Stimulated activated CD4-positive, alpha-beta T cell treated with anti-CD3 and anti-CD28 coated beads, TNF-alpha, amount 100 ng/mL, for 24 hours (primary cell): ENCODE measurements at regions not wholly inside any gene's neighbourhood (a gene's known extent, or its start where the extent isn't known, plus 50 kb on each side); places are given as distances from the start of the nearest gene placed in this dataset.

ENCODE experiments used
- DNase-seq, 3 experiments: peaks; one replicate each; pipeline ENCODE4 v3.0.0-alpha.2; 2020; ENCODE audit warnings: low read depth in 3 of 3

- no peak for DNase-seq
Observed at GRCh38 chr7:136665878-136666509, 202.5 kb upstream of the CHRM2 start.

- no peak for DNase-seq
Observed at GRCh38 chr7:136664537-136664936, 203.9 kb upstream of the CHRM2 start.

- no peak for DNase-seq
Observed at GRCh38 chr7:136657482-136657921, 210.9 kb upstream of the CHRM2 start.

GRCh38 chr7:136656516-136656915 lies 211.9 kb upstream of the CHRM2 start:
- no peak for DNase-seq

- DNase-seq = no peak
Observed at GRCh38 chr7:136655414-136655813, 213.0 kb upstream of the CHRM2 start.

GRCh38 chr7:136654406-136654805 lies 214.0 kb upstream of the CHRM2 start:
- no peak for DNase-seq

GRCh38 chr7:136652635-136653370 lies 215.6 kb upstream of the CHRM2 start:
- no peak for DNase-seq

GRCh38 chr7:136640977-136641376 lies 227.5 kb upstream of the CHRM2 start:
- no peak for DNase-seq

- DNase-seq = no peak
Observed at GRCh38 chr7:136637813-136638212, 230.6 kb upstream of the CHRM2 start.

- DNase-seq = no peak
Observed at GRCh38 chr7:136635751-136636150, 232.7 kb upstream of the CHRM2 start.

GRCh38 chr7:136618818-136619217 lies 249.6 kb upstream of the CHRM2 start:
- DNase-seq = no peak

- no peak for DNase-seq
Observed at GRCh38 chr7:136617176-136617575, 251.3 kb upstream of the CHRM2 start.

GRCh38 chr7:136605532-136606329 lies 262.7 kb upstream of the CHRM2 start:
- no peak for DNase-seq

GRCh38 chr7:136601772-136602171 lies 266.7 kb upstream of the CHRM2 start:
- DNase-seq = no peak

GRCh38 chr7:136600475-136600874 lies 268.0 kb upstream of the CHRM2 start:
- no peak for DNase-seq

GRCh38 chr7:136594739-136595144 lies 273.7 kb upstream of the CHRM2 start:
- no peak for DNase-seq

- no peak for DNase-seq
Observed at GRCh38 chr7:136588216-136588615, 280.2 kb upstream of the CHRM2 start.

- DNase-seq = no peak
Observed at GRCh38 chr7:136585954-136586670, 282.3 kb upstream of the CHRM2 start.

- DNase-seq = no peak
Observed at GRCh38 chr7:136566491-136566890, 302.0 kb upstream of the CHRM2 start.

- DNase-seq = no peak
Observed at GRCh38 chr7:136555933-136556332, 312.5 kb upstream of the CHRM2 start.

- no peak for DNase-seq
Observed at GRCh38 chr7:136551618-136552017, 316.8 kb upstream of the CHRM2 start.

- no peak for DNase-seq
Observed at GRCh38 chr7:136549756-136550155, 318.7 kb upstream of the CHRM2 start.
